GM12873 (cell line): ENCODE measurements at regions not wholly inside any gene's neighbourhood (a gene's known extent, or its start where the extent isn't known, plus 50 kb on each side); places are given as distances from the start of the nearest gene placed in this dataset.

Experiments used
- CTCF ChIP-seq: IDR thresholded peaks from 2 replicates; pipeline ENCODE4 v1.5.1; 2012; ENCODE audit warnings: low read depth, mild to moderate bottlenecking, moderate library complexity, low read length, control low read depth; ENCODE audit not compliant: insufficient read depth; ENCODE audit errors: missing control alignments

DNA sequence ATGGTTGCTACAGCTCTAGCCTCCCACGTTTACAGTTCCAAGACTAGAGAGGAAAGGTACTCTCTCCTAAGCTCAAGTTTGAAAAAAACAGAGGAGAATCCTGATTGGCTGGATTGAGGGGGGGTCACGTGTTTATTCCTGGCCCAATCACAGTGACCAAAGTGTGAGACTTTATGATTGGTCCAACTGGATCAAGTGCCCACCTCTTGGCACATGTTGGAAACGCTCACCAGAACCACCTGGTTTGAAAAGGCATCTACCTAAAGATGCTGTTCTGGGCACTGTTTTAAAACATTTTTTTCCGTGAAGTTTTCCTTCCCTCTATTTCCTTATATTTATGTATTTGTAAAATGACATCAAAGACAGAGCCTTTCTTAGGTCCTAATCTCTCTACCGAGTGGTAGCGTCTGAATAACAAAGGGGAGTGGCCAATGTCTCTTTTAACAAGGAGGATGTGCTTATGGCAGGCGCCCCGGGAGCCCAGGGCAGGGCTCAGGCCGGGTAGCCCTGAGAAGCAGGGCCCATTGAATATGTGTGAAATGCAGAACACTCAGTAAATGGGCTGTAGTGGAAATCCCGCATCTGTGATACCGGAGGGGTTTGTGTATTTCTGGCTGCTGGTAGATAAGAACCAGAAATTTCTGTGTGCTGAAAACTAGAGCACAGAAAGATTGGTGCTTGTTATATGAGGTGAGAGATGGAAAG is 146.2 kb downstream of the ATP23 start:
- TF ChIP-seq CTCF = no peak

DNA sequence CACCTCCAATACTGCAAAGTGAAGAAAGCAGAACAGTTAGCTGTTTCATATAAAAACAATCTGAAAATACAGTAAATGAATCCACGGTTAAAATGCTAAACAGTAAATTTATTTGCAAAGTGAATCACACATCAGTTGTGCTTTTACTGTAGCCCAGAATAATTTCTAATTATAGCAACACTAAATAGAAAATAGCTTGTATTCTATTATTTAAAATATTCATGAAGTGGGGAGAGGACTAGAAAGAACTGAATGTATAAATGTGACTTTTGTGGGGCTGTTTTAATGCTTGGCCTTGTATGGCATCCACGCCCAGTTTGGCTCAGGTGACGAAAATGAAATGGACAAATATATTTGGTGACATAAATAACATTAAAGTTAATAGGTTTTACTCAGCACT is 148.2 kb downstream of the ATP23 start:
- TF ChIP-seq CTCF = no peak

DNA sequence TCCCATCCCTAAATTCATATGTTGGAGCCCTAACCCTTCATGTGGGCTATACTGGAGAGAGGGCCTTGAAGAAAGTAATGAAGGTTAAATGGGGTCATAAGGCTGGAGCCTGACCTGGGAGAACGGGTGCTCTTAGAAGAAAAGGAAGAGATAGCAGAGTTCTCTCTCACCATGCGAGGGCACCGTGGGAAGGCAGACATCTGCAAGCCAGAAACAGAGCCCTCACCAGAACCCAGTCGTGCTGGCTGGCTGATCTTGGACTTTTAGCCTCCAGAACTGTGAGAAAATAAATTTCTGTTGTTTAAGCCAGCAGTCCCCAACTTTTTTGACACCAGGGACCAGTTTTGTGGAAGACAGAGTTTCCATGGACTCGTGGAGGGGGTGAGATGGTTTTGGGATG is 149.3 kb downstream of the ATP23 start:
- TF ChIP-seq CTCF = no peak

GRCh38 chr12:58095002-58095401 is 153.6 kb downstream of the ATP23 start:
- no peak for TF ChIP-seq CTCF

DNA sequence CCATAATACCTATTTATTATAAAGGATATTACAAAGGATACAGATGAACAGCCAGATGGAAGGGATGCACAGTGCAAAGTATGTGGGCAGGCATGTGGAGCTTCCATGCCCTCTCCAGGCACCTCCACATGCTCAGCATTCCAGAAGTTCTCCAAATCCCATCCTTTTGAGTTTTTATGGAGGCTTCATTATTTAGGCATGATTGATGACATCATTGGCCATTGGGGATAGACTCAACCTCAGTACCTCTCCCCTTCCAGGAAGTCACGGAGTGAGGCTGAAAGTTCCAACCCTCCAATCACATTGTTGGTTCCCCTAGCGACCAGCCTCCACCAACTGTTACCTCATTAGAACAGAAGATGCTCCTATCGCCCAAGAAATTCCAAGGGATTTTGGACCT is 156.4 kb downstream of the ATP23 start:
- no peak for TF ChIP-seq CTCF

DNA sequence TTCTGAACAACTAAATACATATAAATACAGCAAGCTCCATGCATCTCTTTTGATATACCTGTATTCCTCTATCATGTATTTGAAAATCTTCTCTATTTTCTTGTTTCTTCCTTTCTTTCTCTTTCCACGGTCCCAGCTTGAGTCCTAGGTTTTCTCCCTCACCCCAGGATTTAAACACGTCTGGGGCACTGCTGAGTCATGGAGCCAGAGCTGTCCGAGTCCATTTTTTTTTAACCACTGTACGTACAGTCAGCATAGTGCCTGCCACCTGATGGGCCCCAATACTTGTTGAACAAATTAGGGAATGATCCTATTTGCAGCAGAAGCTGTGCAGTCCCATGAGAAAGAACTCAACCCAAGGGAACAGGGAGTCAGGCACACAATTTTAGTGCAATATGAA is 158.1 kb downstream of the ATP23 start:
- TF ChIP-seq CTCF = no peak

- TF ChIP-seq CTCF = no peak
Observed at GRCh38 chr12:58104351-58104755, 163.0 kb downstream of the ATP23 start.
